HEK293T (cell line): ENCODE measurements at regions not wholly inside any gene's neighbourhood (a gene's known extent, or its start where the extent isn't known, plus 50 kb on each side); places are given as distances from the start of the nearest gene placed in this dataset.
"Not testable (repeated sequence)": the region's sequence is repeated elsewhere in the genome, so short reads cannot be mapped to it uniquely, and the experiment has no call there.

Experiments used
- CTCF ChIA-PET: fragments of 350-600 bp; formaldehyde crosslinking; extraction: SDS; loops from one replicate; lab custom pipeline; 2021; ENCODE audit warnings: antibody characterized with exemption, inconsistent platforms; lab: Yijun Ruan, JAX
- POLR2A ChIA-PET: fragments of 350-600 bp; formaldehyde crosslinking; extraction: SDS; loops from one replicate; lab custom pipeline; 2020; ENCODE audit warnings: antibody characterized with exemption, inconsistent platforms; lab: Yijun Ruan, JAX
- DNase-seq: peaks from one replicate; pipeline ENCODE4 v3.0.0; 2012; ENCODE audit warnings: mixed read lengths; ENCODE audit errors: extremely low spot score
- ARNT ChIP-seq: fragments of 450-650 bp; IDR thresholded peaks from 2 replicates; pipeline ENCODE4 v1.6.1; 2017; ENCODE audit warnings: mild to moderate bottlenecking
- BHLHE40 ChIP-seq: fragments of 450-650 bp; IDR thresholded peaks from 2 replicates; pipeline ENCODE4 v1.6.1; 2016; ENCODE audit warnings: mild to moderate bottlenecking, moderate library complexity, borderline replicate concordance
- CTBP1 ChIP-seq: fragments of 450-650 bp; IDR thresholded peaks from 2 replicates; pipeline ENCODE4 v1.6.1; 2016; ENCODE audit warnings: borderline replicate concordance
- ELF4 ChIP-seq: fragments of 450-650 bp; IDR thresholded peaks from 2 replicates; pipeline ENCODE4 v1.6.1; 2017; ENCODE audit warnings: antibody characterized with exemption
- FOXA1 ChIP-seq: fragments of 450-650 bp; IDR thresholded peaks from 2 replicates; pipeline ENCODE4 v1.6.1; 2016; ENCODE audit warnings: mild to moderate bottlenecking
- FOXK2 ChIP-seq: fragments of 450-650 bp; IDR thresholded peaks from 2 replicates; pipeline ENCODE4 v1.6.1; 2016; ENCODE audit warnings: mild to moderate bottlenecking
- FOXM1 ChIP-seq: fragments of 450-650 bp; IDR thresholded peaks from 2 replicates; pipeline ENCODE4 v1.6.1; 2017; ENCODE audit warnings: mild to moderate bottlenecking, borderline replicate concordance
- HDGF ChIP-seq: fragments of 450-650 bp; IDR thresholded peaks from 2 replicates; pipeline ENCODE4 v1.6.1; 2017; ENCODE audit warnings: antibody characterized with exemption, borderline replicate concordance
- L3MBTL2 ChIP-seq: fragments of 450-650 bp; conservative IDR thresholded peaks from 2 replicates; pipeline ENCODE4 v1.6.1; 2016; ENCODE audit warnings: mild to moderate bottlenecking
- LEF1 ChIP-seq: fragments of 450-650 bp; IDR thresholded peaks from 2 replicates; pipeline ENCODE4 v1.6.1; 2017; ENCODE audit warnings: mild to moderate bottlenecking, borderline replicate concordance
- NFRKB ChIP-seq: fragments of 450-650 bp; IDR thresholded peaks from 2 replicates; pipeline ENCODE4 v1.6.1; 2016; ENCODE audit warnings: mild to moderate bottlenecking, moderate library complexity
- PKNOX1 ChIP-seq: fragments of 450-650 bp; IDR thresholded peaks from 2 replicates; pipeline ENCODE4 v1.6.1; 2016
- SP1 ChIP-seq: fragments of 450-650 bp; IDR thresholded peaks from 2 replicates; pipeline ENCODE4 v1.6.1; 2017
- SUZ12 ChIP-seq: fragments of 450-650 bp; IDR thresholded peaks from 2 replicates; pipeline ENCODE4 v1.6.1; 2016; ENCODE audit warnings: mild to moderate bottlenecking
- TARDBP ChIP-seq: fragments of 450-650 bp; IDR thresholded peaks from 2 replicates; pipeline ENCODE4 v1.6.1; 2016
- ZNF384 ChIP-seq: fragments of 450-650 bp; IDR thresholded peaks from 2 replicates; pipeline ENCODE4 v1.6.1; 2016

- POLR2A ChIA-PET: no interaction called here
- CTCF ChIA-PET: no interaction called here
These were observed 77.6 kb downstream of the RIN2 start for GRCh38 chr20:19835533-19836222.

GRCh38 chr20:19838468-19838867, 80.4 kb downstream of the RIN2 start:
- TF ChIP-seq SUZ12 (no peak), LEF1 (no peak), FOXK2 (no peak), CTBP1 (no peak), FOXA1 (no peak), SP1 (no peak), TARDBP (no peak), L3MBTL2 (no peak), ZNF384 (no peak), ARNT (no peak), HDGF (no peak), NFRKB (no peak), FOXM1 (no peak), ELF4 (no peak), PKNOX1 (no peak), BHLHE40 (no peak)
- CTCF ChIA-PET: no interaction called here
- POLR2A ChIA-PET: no interaction called here
- no peak for DNase-seq

More at GRCh38 chr20:19835533-19836222, 77.6 kb downstream of the RIN2 start:
- DNase-seq: no peak
- TF ChIP-seq ELF4: no peak
- no peak for TF ChIP-seq PKNOX1
- TF ChIP-seq SUZ12: no peak
- no peak for TF ChIP-seq HDGF
- no peak for TF ChIP-seq L3MBTL2
- no peak for TF ChIP-seq FOXA1
- no peak for TF ChIP-seq LEF1
- no peak for TF ChIP-seq ZNF384
- TF ChIP-seq FOXK2: no peak
- TF ChIP-seq SP1: no peak
- no peak for TF ChIP-seq ARNT
- TF ChIP-seq CTBP1: no peak
- TF ChIP-seq NFRKB: no peak
- TF ChIP-seq FOXM1: no peak
- no peak for TF ChIP-seq TARDBP
- TF ChIP-seq BHLHE40: no peak

GRCh38 chr20:19839053-19839452, 81.0 kb downstream of the RIN2 start:
- TF ChIP-seq BHLHE40 (no peak), FOXM1 (no peak), CTBP1 (no peak), L3MBTL2 (no peak), FOXA1 (no peak)
- ChIA-PET CTCF (no interaction called here), POLR2A (no interaction called here)
- DNase-seq: no peak

- TF ChIP-seq FOXM1 (no peak), ARNT (no peak), LEF1 (no peak), CTBP1 (no peak), SUZ12 (no peak), FOXK2 (no peak), HDGF (no peak), TARDBP (no peak), FOXA1 (no peak), SP1 (no peak), NFRKB (no peak), ZNF384 (no peak), ELF4 (no peak), PKNOX1 (no peak), BHLHE40 (no peak), L3MBTL2 (no peak)
- ChIA-PET CTCF (no interaction called here), POLR2A (no interaction called here)
- no peak for DNase-seq
These were observed 82.2 kb downstream of the RIN2 start for GRCh38 chr20:19840111-19840710.

GRCh38 chr20:19841740-19842139, 83.7 kb downstream of the RIN2 start:
- ChIA-PET CTCF (no interaction called here), POLR2A (no interaction called here)
- DNase-seq: no peak
- no peak for TF ChIP-seq LEF1
- TF ChIP-seq HDGF: no peak
- TF ChIP-seq FOXK2: no peak
- TF ChIP-seq BHLHE40: no peak

GRCh38 chr20:19844850-19845249, 86.8 kb downstream of the RIN2 start:
- CTCF ChIA-PET, POLR2A ChIA-PET, DNase-seq: not testable (repeated sequence)
